ENCODE measurements at regions not wholly inside any gene's neighbourhood (a gene's known extent, or its start where the extent isn't known, plus 50 kb on each side); places are given as distances from the start of the nearest gene placed in this dataset.

DNA sequence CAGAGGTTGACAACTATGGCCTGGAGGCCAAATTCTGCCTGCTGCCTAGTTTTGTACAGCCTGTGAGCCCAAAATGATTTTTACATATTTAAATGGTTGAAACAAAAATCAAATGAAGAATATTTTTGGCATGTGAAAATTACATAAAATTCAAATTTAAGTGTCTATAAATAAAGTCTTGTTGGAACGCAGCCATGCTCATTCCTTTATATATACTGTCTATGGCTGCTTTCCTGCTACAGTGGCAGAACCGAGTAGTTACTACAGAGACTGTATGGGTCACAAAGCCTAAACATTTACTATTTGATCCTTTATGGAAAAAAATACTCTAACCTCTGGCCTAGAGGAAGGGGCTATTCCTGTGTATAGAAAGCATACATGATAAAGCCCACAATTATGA is 290.4 kb downstream of the GLUD2 start:
- no peaks in the 10 kb centered on the region for H3K79me2 ChIP-seq (ENCODE audit: control insufficient read depth, insufficient read depth, low read length)
- H3K27ac ChIP-seq (ENCODE audit: control insufficient read depth, insufficient read depth) = no peak overlapping the region
- no peak overlapping the region for H3K4me3 ChIP-seq
- H4K20me1 ChIP-seq (ENCODE audit: control insufficient read depth, insufficient read depth) = no peaks in the 10 kb centered on the region
- in situ Hi-C loops (cut with MboI) (no loop called here), intact Hi-C loops (cut with micrococcal nuclease; ENCODE audit: unreplicated experiment) (no loop called here)
- ChIA-PET CTCF (interaction anchor here (0.6 to 0.9 kb wide), 2 partner anchors 14 to 1302 kb away, joined by 3 to 6 read pairs; no protein-coding TSS in a partner anchor), SMC1A (ENCODE audit: uncharacterized antibody, unreplicated experiment) (no interaction called here), RAD21 (ENCODE audit: unreplicated experiment) (no interaction called here), POLR2A (no interaction called here)
- ATAC-seq (no peak), DNase-seq (ENCODE audit: low read depth, low spot score) (no peak), FAIRE-seq (no peak)
- no peak overlapping the region for H3K4me2 ChIP-seq (ENCODE audit: control insufficient read depth, insufficient read depth)
- TF ChIP-seq CHD2 (IDR thresholded peaks at IDR 0.05; ENCODE audit: borderline replicate concordance, low read depth, low read length) (no peak), ZNF217 (IDR thresholded peaks at IDR 0.05) (no peak), SP1 (IDR thresholded peaks at IDR 0.05; ENCODE audit: low read depth, low read length) (no peak), RAD21 (IDR thresholded peaks at IDR 0.05; ENCODE audit: insufficient read depth, low read depth, low read length) (no peak), ATF7 (IDR thresholded peaks at IDR 0.05; ENCODE audit: low read depth) (no peak), LARP7 (IDR thresholded peaks at IDR 0.05) (no peak), CTCF (IDR thresholded peaks at IDR 0.05 in 2 of 3, conservative IDR thresholded peaks at IDR 0.05 in 1 of 3; ENCODE audit: control insufficient read depth in 2 of 3, extremely low read depth in 1 of 3, insufficient read depth in 1 of 3, low read depth in 3 of 3, low read length in 3 of 3) (no peak), KAT2A (conservative IDR thresholded peaks at IDR 0.05; ENCODE audit: control insufficient read depth, low read depth, low read length) (no peak), CREM (IDR thresholded peaks at IDR 0.05; ENCODE audit: low read depth) (no peak), FOXK2 (IDR thresholded peaks at IDR 0.05) (no peak), CREB1 (IDR thresholded peaks at IDR 0.05; ENCODE audit: low read depth) (no peak), CBX5 (IDR thresholded peaks at IDR 0.05; ENCODE audit: low read depth) (no peak)
- TF ChIP-seq, protein P1, sequence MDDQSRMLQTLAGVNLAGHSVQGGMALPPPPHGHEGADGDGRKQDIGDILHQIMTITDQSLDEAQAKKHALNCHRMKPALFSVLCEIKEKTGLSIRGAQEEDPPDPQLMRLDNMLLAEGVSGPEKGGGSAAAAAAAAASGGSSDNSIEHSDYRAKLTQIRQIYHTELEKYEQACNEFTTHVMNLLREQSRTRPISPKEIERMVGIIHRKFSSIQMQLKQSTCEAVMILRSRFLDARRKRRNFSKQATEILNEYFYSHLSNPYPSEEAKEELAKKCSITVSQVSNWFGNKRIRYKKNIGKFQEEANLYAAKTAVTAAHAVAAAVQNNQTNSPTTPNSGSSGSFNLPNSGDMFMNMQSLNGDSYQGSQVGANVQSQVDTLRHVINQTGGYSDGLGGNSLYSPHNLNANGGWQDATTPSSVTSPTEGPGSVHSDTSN (IDR thresholded peaks at IDR 0.05; ENCODE audit: insufficient replicate concordance, low read depth, low read length) = no peak
- H3K27me3 ChIP-seq (replicated peaks in 1 of 2; ENCODE audit: control insufficient read depth in 2 of 2, insufficient read depth in 2 of 2, low read length in 1 of 2) = no peaks in the 10 kb centered on the region
- no peaks in the 10 kb centered on the region for H3K9me3 ChIP-seq (replicated peaks; ENCODE audit: control insufficient read depth, insufficient read depth, low read length)
- WGBS (ENCODE audit: insufficient coverage, insufficient replicate concordance, low lambda C conversion rate, missing lambda C conversion rate) = 46% methylated on average over 2 of the region's 2 CpGs
- H3K36me3 ChIP-seq (ENCODE audit: control insufficient read depth in 2 of 2, insufficient read depth in 2 of 2, low read length in 1 of 2) = no peaks in the 10 kb centered on the region
- no peak overlapping the region for H3K9ac ChIP-seq (ENCODE audit: control insufficient read depth, insufficient read depth, low read length)
- BruUV-seq (replicated peaks) = no TSS peak
- H2AFZ ChIP-seq (ENCODE audit: control insufficient read depth, low read depth, low read length) = no peak overlapping the region
- no peaks in the 10 kb centered on the region for H3K4me1 ChIP-seq (ENCODE audit: control insufficient read depth, insufficient read depth, low read length)

Data from GM12878 (cell line).